Adrenal gland (tissue), 5 donors: ENCODE measurements at regions not wholly inside any gene's neighbourhood (a gene's known extent, or its start where the extent isn't known, plus 50 kb on each side); places are given as distances from the start of the nearest gene placed in this dataset.

Experiments
- CTCF ChIP-seq, 6 experiments: fragments of 450-650 bp in 4 of 6; fragments of 200-600 bp in 2 of 6; sonication (generic) in 1 of 6; IDR thresholded peaks; 1 replicate in 5 of 6; 2 replicates in 1 of 6; pipeline versions ENCODE4 v1.5.1 to v1.8.0; 2016 to 2021; ENCODE audit warnings: antibody characterized with exemption in 6 of 6, mild to moderate bottlenecking in 2 of 6, moderate library complexity in 1 of 6
- POLR2A ChIP-seq, 2 donors: fragments of 450-650 bp; IDR thresholded peaks; one replicate each; pipeline ENCODE4 v1.6.1; 2017; ENCODE audit warnings: antibody characterized with exemption in 2 of 2, mild to moderate bottlenecking in 2 of 2, moderate library complexity in 1 of 2
- donor health status: DM: no; HTN: no; CAD: no.

- TF ChIP-seq POLR2A (IDR thresholded peaks at IDR 0.05) (no peak), CTCF (IDR thresholded peaks at IDR 0.05) (no peak)
Measured at GRCh38 chr6:121505284-121505683, 69.8 kb downstream of the GJA1 start.
